ENCODE measurements at regions not wholly inside any gene's neighbourhood (a gene's known extent, or its start where the extent isn't known, plus 50 kb on each side); places are given as distances from the start of the nearest gene placed in this dataset.

- TF ChIP-seq CTCF (IDR thresholded peaks at IDR 0.05; ENCODE audit: poor library complexity), result no peak
- no peak for TF ChIP-seq EZH2 (IDR thresholded peaks at IDR 0.05; ENCODE audit: borderline replicate concordance)
These were observed 115.4 kb downstream of the TMEM26 start for GRCh38 chr10:61337741-61338140.
